Neural progenitor cell (in vitro differentiated cells): ENCODE measurements at regions not wholly inside any gene's neighbourhood (a gene's known extent, or its start where the extent isn't known, plus 50 kb on each side); places are given as distances from the start of the nearest gene placed in this dataset.
A peak's percentile ranks its signal among the peaks of the same experiment; 100 is the strongest.

Source experiments
- DNase-seq: peaks from one replicate; pipeline ENCODE4 v3.0.0-alpha.2; 2016; ENCODE audit warnings: low spot score
- H2AFZ ChIP-seq: fragments of 200-600 bp; sonication (generic); replicated peaks from 2 replicates; pipeline ENCODE4 v1.6.1; 2016; ENCODE audit warnings: antibody characterized with exemption
- H3F3A ChIP-seq: fragments of 200-600 bp; sonication (generic); 2 replicates; pipeline ENCODE4 v1.6.1; 2016; ENCODE audit warnings: antibody characterized with exemption, low read depth
- H3K27ac ChIP-seq: fragments of 200-600 bp; sonication (generic); 2 replicates; pipeline ENCODE4 v1.5.1; 2016; ENCODE audit warnings: mild to moderate bottlenecking
- H3K27me3 ChIP-seq: fragments of 200-600 bp; sonication (generic); 2 replicates; pipeline ENCODE4 v1.6.1; 2016; ENCODE audit warnings: mild to moderate bottlenecking, moderate library complexity
- H3K36me3 ChIP-seq: fragments of 200-600 bp; sonication (generic); 2 replicates; pipeline ENCODE4 v1.5.1; 2016
- H3K4me1 ChIP-seq: fragments of 200-600 bp; sonication (generic); 2 replicates; pipeline ENCODE4 v1.6.1; 2016; ENCODE audit warnings: mixed run types
- H3K4me2 ChIP-seq: fragments of 200-600 bp; sonication (generic); 2 replicates; pipeline ENCODE4 v1.6.1; 2016
- H3K4me3 ChIP-seq: fragments of 200-600 bp; sonication (generic); 2 replicates; pipeline ENCODE4 v1.5.1; 2016
- H3K79me2 ChIP-seq: fragments of 200-600 bp; sonication (generic); 2 replicates; pipeline ENCODE4 v1.6.1; 2016; ENCODE audit warnings: low read depth
- H3K9ac ChIP-seq: fragments of 200-600 bp; sonication (generic); 2 replicates; pipeline ENCODE4 v1.6.1; 2016
- H3K9me3 ChIP-seq: fragments of 200-600 bp; sonication (generic); 2 replicates; pipeline ENCODE4 v1.5.1; 2016; ENCODE audit warnings: low read depth
- H4K20me1 ChIP-seq: fragments of 200-600 bp; sonication (generic); 2 replicates; pipeline ENCODE4 v1.6.1; 2016; ENCODE audit warnings: low read depth
- H3K27ac Mint-ChIP-seq: 3 replicates; pipeline ENCODE4 v1.8.0; 2021; ENCODE audit warnings: mixed read lengths
- H3K27me3 Mint-ChIP-seq: 2 replicates; pipeline ENCODE4 v1.8.0; 2022; ENCODE audit warnings: low read depth, mild to moderate bottlenecking, inconsistent platforms, moderate library complexity, mixed read lengths; ENCODE audit not compliant: insufficient read depth
- H3K36me3 Mint-ChIP-seq: 3 replicates; pipeline ENCODE4 v1.8.0; 2021; ENCODE audit warnings: mixed read lengths
- H3K4me1 Mint-ChIP-seq: 3 replicates; pipeline ENCODE4 v1.8.0; 2021; ENCODE audit warnings: mixed read lengths
- H3K4me3 Mint-ChIP-seq: 3 replicates; pipeline ENCODE4 v1.8.0; 2021; ENCODE audit warnings: mild to moderate bottlenecking, moderate library complexity, mixed read lengths
- H3K9me3 Mint-ChIP-seq: 3 replicates; pipeline ENCODE4 v1.8.0; 2020; ENCODE audit warnings: mixed read lengths
- CTCF ChIP-seq: fragments of 200-600 bp; sonication (generic); IDR thresholded peaks from 2 replicates; pipeline ENCODE4 v1.5.1; 2017; ENCODE audit warnings: antibody characterized with exemption, mild to moderate bottlenecking
- EZH2 ChIP-seq: fragments of 200-600 bp; sonication (generic); IDR thresholded peaks from 2 replicates; pipeline ENCODE4 v1.6.1; 2017; ENCODE audit warnings: antibody characterized with exemption, mild to moderate bottlenecking, moderate library complexity
- EZH2phosphoT487 ChIP-seq: fragments of 200-600 bp; sonication (generic); IDR thresholded peaks from 2 replicates; pipeline ENCODE4 v1.6.1; 2017; ENCODE audit warnings: antibody characterized with exemption

GRCh38 chr7:13226385-13226784 lies 539.0 kb downstream of the ARL4A start:
- no peaks in the 10 kb centered on the region for H3K36me3 ChIP-seq
- Mint-ChIP-seq H3K9me3 (peaks cover 3% of the 10 kb centered on the region), H3K36me3 (peaks cover 4% of the 10 kb centered on the region), H3K27me3 (no peaks in the 10 kb centered on the region), H3K27ac (peak overlapping the region; percentile 83), H3K4me3 (no peak overlapping the region), H3K4me1 (peaks cover 18% of the 10 kb centered on the region)
- peaks cover 8% of the 10 kb centered on the region for H3K4me1 ChIP-seq
- H4K20me1 ChIP-seq: no peaks in the 10 kb centered on the region
- no peaks in the 10 kb centered on the region for H3K79me2 ChIP-seq
- H3K9ac ChIP-seq: no peak overlapping the region
- DNase-seq: no peak
- H3K9me3 ChIP-seq: no peaks in the 10 kb centered on the region
- no peaks in the 10 kb centered on the region for H3F3A ChIP-seq
- TF ChIP-seq CTCF (no peak), EZH2 (no peak), EZH2phosphoT487 (no peak)
- H3K4me2 ChIP-seq: no peak overlapping the region
- H3K4me3 ChIP-seq: no peak overlapping the region
- no peak overlapping the region for H2AFZ ChIP-seq
- no peaks in the 10 kb centered on the region for H3K27me3 ChIP-seq
- no peak overlapping the region for H3K27ac ChIP-seq

- Histone ChIP-seq H2AFZ (no peak overlapping the region), H3K27me3 (no peaks in the 10 kb centered on the region), H3K9me3 (no peaks in the 10 kb centered on the region), H3K4me2 (peak overlapping the region; percentile 37), H4K20me1 (no peaks in the 10 kb centered on the region), H3K4me3 (no peak overlapping the region), H3K79me2 (no peaks in the 10 kb centered on the region), H3F3A (no peaks in the 10 kb centered on the region), H3K27ac (no peak overlapping the region), H3K9ac (no peak overlapping the region), H3K4me1 (peaks cover 22% of the 10 kb centered on the region), H3K36me3 (no peaks in the 10 kb centered on the region)
- Mint-ChIP-seq H3K36me3 (peaks cover 4% of the 10 kb centered on the region), H3K4me3 (peak overlapping the region; percentile 38), H3K4me1 (peaks cover 49% of the 10 kb centered on the region), H3K27me3 (no peaks in the 10 kb centered on the region), H3K27ac (peak overlapping the region; percentile 93), H3K9me3 (peaks cover 2% of the 10 kb centered on the region)
- TF ChIP-seq CTCF (peak; percentile 10), EZH2phosphoT487 (no peak)
- DNase-seq: peak; percentile 73
These were observed 543.8 kb downstream of the ARL4A start for GRCh38 chr7:13231216-13231615.

- H3K27ac ChIP-seq: no peak overlapping the region
- H3K9ac ChIP-seq: no peak overlapping the region
- peaks cover 22% of the 10 kb centered on the region for H3K4me1 ChIP-seq
- no peak overlapping the region for H3K4me2 ChIP-seq
- H3K79me2 ChIP-seq: no peaks in the 10 kb centered on the region
- H3K9me3 Mint-ChIP-seq: peaks cover 2% of the 10 kb centered on the region
- H4K20me1 ChIP-seq: no peaks in the 10 kb centered on the region
- H3K9me3 ChIP-seq: no peaks in the 10 kb centered on the region
- no peaks in the 10 kb centered on the region for H3K27me3 ChIP-seq
- H3K27ac Mint-ChIP-seq: no peak overlapping the region
- H3K27me3 Mint-ChIP-seq: no peaks in the 10 kb centered on the region
- DNase-seq: no peak
- no peak overlapping the region for H2AFZ ChIP-seq
- peaks cover 49% of the 10 kb centered on the region for H3K4me1 Mint-ChIP-seq
- H3K36me3 Mint-ChIP-seq: peaks cover 1% of the 10 kb centered on the region
- no peak overlapping the region for H3K4me3 ChIP-seq
- no peaks in the 10 kb centered on the region for H3F3A ChIP-seq
- TF ChIP-seq CTCF (no peak), EZH2 (no peak), EZH2phosphoT487 (no peak)
- H3K4me3 Mint-ChIP-seq: no peak overlapping the region
- no peaks in the 10 kb centered on the region for H3K36me3 ChIP-seq
These were observed 548.0 kb downstream of the ARL4A start for GRCh38 chr7:13235436-13235835.

GRCh38 chr7:13236026-13236425 lies 548.6 kb downstream of the ARL4A start:
- Histone ChIP-seq H3K4me2 (no peak overlapping the region), H3K4me3 (no peak overlapping the region), H3K27me3 (no peaks in the 10 kb centered on the region), H3K79me2 (no peaks in the 10 kb centered on the region), H3K9me3 (no peaks in the 10 kb centered on the region), H3K36me3 (no peaks in the 10 kb centered on the region), H4K20me1 (no peaks in the 10 kb centered on the region), H2AFZ (no peak overlapping the region), H3K4me1 (peaks cover 17% of the 10 kb centered on the region), H3K27ac (no peak overlapping the region), H3K9ac (no peak overlapping the region), H3F3A (no peaks in the 10 kb centered on the region)
- peaks cover 2% of the 10 kb centered on the region for H3K9me3 Mint-ChIP-seq
- no peak for DNase-seq
- H3K27ac Mint-ChIP-seq: peak overlapping the region; percentile 11
- no peak overlapping the region for H3K4me3 Mint-ChIP-seq
- peaks cover 1% of the 10 kb centered on the region for H3K36me3 Mint-ChIP-seq
- H3K27me3 Mint-ChIP-seq: no peaks in the 10 kb centered on the region
- peaks cover 44% of the 10 kb centered on the region for H3K4me1 Mint-ChIP-seq
- TF ChIP-seq CTCF (no peak), EZH2phosphoT487 (no peak), EZH2 (no peak)
